ENCODE measurements at regions not wholly inside any gene's neighbourhood (a gene's known extent, or its start where the extent isn't known, plus 50 kb on each side); places are given as distances from the start of the nearest gene placed in this dataset.

- TF ChIP-seq, protein P1, sequence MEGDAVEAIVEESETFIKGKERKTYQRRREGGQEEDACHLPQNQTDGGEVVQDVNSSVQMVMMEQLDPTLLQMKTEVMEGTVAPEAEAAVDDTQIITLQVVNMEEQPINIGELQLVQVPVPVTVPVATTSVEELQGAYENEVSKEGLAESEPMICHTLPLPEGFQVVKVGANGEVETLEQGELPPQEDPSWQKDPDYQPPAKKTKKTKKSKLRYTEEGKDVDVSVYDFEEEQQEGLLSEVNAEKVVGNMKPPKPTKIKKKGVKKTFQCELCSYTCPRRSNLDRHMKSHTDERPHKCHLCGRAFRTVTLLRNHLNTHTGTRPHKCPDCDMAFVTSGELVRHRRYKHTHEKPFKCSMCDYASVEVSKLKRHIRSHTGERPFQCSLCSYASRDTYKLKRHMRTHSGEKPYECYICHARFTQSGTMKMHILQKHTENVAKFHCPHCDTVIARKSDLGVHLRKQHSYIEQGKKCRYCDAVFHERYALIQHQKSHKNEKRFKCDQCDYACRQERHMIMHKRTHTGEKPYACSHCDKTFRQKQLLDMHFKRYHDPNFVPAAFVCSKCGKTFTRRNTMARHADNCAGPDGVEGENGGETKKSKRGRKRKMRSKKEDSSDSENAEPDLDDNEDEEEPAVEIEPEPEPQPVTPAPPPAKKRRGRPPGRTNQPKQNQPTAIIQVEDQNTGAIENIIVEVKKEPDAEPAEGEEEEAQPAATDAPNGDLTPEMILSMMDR (conservative IDR thresholded peaks at IDR 0.05; ENCODE audit: low read length): no peak
- TF ChIP-seq EZH2phosphoT487 (IDR thresholded peaks at IDR 0.05; ENCODE audit: borderline replicate concordance, low read depth, low read length): no peak
These were observed 468.7 kb upstream of the C16orf82 start for GRCh38 chr16:26598061-26598460.
